Fibroblast of skin of abdomen (primary cell): ENCODE measurements at regions not wholly inside any gene's neighbourhood (a gene's known extent, or its start where the extent isn't known, plus 50 kb on each side); places are given as distances from the start of the nearest gene placed in this dataset.
"Not testable (repeated sequence)": the region's sequence is repeated elsewhere in the genome, so short reads cannot be mapped to it uniquely, and the experiment has no call there.

Experiments
- DNase-seq: peaks from one replicate; pipeline ENCODE4 v3.0.0-alpha.2; 2013

- no peak for DNase-seq
These were observed 152.2 kb downstream of the LIPI start for GRCh38 chr21:14058566-14058965.

GRCh38 chr21:14057841-14058481 lies 152.8 kb downstream of the LIPI start:
- not testable (repeated sequence) for DNase-seq

GRCh38 chr21:14057313-14057712 lies 153.4 kb downstream of the LIPI start:
- DNase-seq: no peak

- no peak for DNase-seq
These were observed 154.0 kb downstream of the LIPI start for GRCh38 chr21:14056771-14057191.

- not testable (repeated sequence) for DNase-seq
These were observed 154.8 kb downstream of the LIPI start for GRCh38 chr21:14055746-14056515.

- DNase-seq: no peak
These were observed 156.1 kb downstream of the LIPI start for GRCh38 chr21:14054682-14055081.

- DNase-seq: no peak
These were observed 160.6 kb downstream of the LIPI start for GRCh38 chr21:14050121-14050520.

GRCh38 chr21:14046401-14046800 lies 164.4 kb downstream of the LIPI start:
- DNase-seq: peak; percentile 6

GRCh38 chr21:14040386-14040785 lies 170.4 kb downstream of the LIPI start:
- no peak for DNase-seq

GRCh38 chr21:14028619-14029018 lies 182.1 kb downstream of the LIPI start:
- peak; percentile 3 for DNase-seq

GRCh38 chr21:14027235-14027869 lies 183.4 kb downstream of the LIPI start:
- DNase-seq: peak; percentile 94

GRCh38 chr21:14020108-14020507 lies 190.6 kb downstream of the LIPI start:
- not testable (repeated sequence) for DNase-seq

GRCh38 chr21:14015841-14016240 lies 194.9 kb downstream of the LIPI start:
- not testable (repeated sequence) for DNase-seq

GRCh38 chr21:14013623-14014498 lies 196.9 kb downstream of the LIPI start:
- not testable (repeated sequence) for DNase-seq

- DNase-seq: no peak
These were observed 197.6 kb downstream of the LIPI start for GRCh38 chr21:14013056-14013603.

GRCh38 chr21:14012409-14012808 lies 198.3 kb downstream of the LIPI start:
- no peak for DNase-seq

- DNase-seq: not testable (repeated sequence)
These were observed 199.0 kb downstream of the LIPI start for GRCh38 chr21:14011751-14012150.

- not testable (repeated sequence) for DNase-seq
These were observed 199.6 kb downstream of the LIPI start for GRCh38 chr21:14011149-14011548.

GRCh38 chr21:14010729-14011128 lies 200.0 kb downstream of the LIPI start:
- DNase-seq: no peak

- not testable (repeated sequence) for DNase-seq
These were observed 200.8 kb downstream of the LIPI start for GRCh38 chr21:14009990-14010389.

GRCh38 chr21:14009238-14009981 lies 201.3 kb downstream of the LIPI start:
- DNase-seq: not testable (repeated sequence)
